ENCODE measurements at regions not wholly inside any gene's neighbourhood (a gene's known extent, or its start where the extent isn't known, plus 50 kb on each side); places are given as distances from the start of the nearest gene placed in this dataset.

DNA sequence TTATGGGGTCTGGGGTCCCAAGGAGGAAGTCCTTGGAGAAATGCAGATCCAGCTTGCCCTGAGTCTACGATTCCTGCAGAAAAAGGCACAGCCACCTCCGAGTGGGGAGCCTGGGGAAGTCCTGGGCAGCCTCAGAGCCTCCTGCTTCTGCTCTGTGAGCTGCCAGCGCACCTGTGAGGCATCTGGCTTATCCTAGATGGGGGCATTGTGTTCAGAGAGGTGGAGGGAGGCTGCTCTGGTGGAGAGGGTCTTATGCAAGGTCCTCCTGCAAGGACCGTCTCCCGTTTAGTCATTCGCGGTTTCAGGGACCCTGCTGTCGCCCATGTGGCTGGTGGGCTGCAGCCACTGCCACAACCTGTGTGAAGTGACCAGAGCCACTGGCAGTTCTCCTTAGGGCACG is 53.0 kb upstream of the PRMT8 start:
- H3K36me3 ChIP-seq = no peaks in the 10 kb centered on the region
- H3K9me3 ChIP-seq = no peaks in the 10 kb centered on the region
- intact Hi-C loops (cut with DNase I) = no loop called here
- H3K9ac ChIP-seq (ENCODE audit: low read depth in 2 of 2, low read length in 2 of 2) = no peak overlapping the region
- TF ChIP-seq, protein P1, sequence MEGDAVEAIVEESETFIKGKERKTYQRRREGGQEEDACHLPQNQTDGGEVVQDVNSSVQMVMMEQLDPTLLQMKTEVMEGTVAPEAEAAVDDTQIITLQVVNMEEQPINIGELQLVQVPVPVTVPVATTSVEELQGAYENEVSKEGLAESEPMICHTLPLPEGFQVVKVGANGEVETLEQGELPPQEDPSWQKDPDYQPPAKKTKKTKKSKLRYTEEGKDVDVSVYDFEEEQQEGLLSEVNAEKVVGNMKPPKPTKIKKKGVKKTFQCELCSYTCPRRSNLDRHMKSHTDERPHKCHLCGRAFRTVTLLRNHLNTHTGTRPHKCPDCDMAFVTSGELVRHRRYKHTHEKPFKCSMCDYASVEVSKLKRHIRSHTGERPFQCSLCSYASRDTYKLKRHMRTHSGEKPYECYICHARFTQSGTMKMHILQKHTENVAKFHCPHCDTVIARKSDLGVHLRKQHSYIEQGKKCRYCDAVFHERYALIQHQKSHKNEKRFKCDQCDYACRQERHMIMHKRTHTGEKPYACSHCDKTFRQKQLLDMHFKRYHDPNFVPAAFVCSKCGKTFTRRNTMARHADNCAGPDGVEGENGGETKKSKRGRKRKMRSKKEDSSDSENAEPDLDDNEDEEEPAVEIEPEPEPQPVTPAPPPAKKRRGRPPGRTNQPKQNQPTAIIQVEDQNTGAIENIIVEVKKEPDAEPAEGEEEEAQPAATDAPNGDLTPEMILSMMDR (IDR thresholded peaks at IDR 0.05) = no peak
- no peaks in the 10 kb centered on the region for H3K27me3 ChIP-seq
- no peak for DNase-seq
- no peak overlapping the region for H3K4me3 ChIP-seq
- H3K4me1 ChIP-seq = no peaks in the 10 kb centered on the region
- no peak overlapping the region for H3K27ac ChIP-seq

DNA sequence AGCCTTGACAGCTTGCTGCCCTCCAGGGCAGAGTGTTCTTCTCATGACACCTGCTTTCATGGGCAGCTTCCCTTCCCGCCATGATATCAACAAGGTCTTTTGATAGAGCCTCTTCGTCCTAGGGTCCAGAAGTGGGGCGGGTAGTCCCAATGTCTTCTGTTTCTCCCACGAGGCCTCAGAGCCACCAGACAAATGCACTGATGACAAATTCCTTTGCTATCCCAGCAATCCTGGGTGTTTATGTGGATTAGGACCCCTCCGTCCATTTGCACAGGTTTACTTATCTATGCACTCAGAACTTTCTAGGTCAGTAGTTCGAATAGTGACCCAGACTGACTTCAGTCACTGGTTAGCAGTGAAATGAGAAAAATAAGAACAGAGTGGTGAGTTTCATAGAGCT is 52.6 kb upstream of the PRMT8 start:
- Histone ChIP-seq H3K4me1 (no peaks in the 10 kb centered on the region), H3K4me3 (no peak overlapping the region), H3K27ac (no peak overlapping the region), H3K27me3 (no peaks in the 10 kb centered on the region), H3K36me3 (no peaks in the 10 kb centered on the region), H3K9ac (ENCODE audit: low read depth in 2 of 2, low read length in 2 of 2) (no peak overlapping the region), H3K9me3 (no peaks in the 10 kb centered on the region)
- DNase-seq = no peak
- TF ChIP-seq, protein P1 (IDR thresholded peaks at IDR 0.05) = no peak
- intact Hi-C loops (cut with DNase I) = no loop called here

Data from colonic mucosa (tissue), 4 donors.